IPS DF 4.7 (cell line): ENCODE measurements at regions not wholly inside any gene's neighbourhood (a gene's known extent, or its start where the extent isn't known, plus 50 kb on each side); places are given as distances from the start of the nearest gene placed in this dataset.
"Not testable (repeated sequence)": the region's sequence is repeated elsewhere in the genome, so short reads cannot be mapped to it uniquely, and the experiment has no call there.

Source experiments
- DNase-seq: peaks from one replicate; pipeline ENCODE4 v3.0.0-alpha.2; 2013; ENCODE audit warnings: low spot score; ENCODE audit errors: extremely low read depth

GRCh38 chr7:81186691-81187090, 267.8 kb upstream of the SEMA3C start:
- no peak for DNase-seq

GRCh38 chr7:81185072-81185471, 266.2 kb upstream of the SEMA3C start:
- DNase-seq: no peak

GRCh38 chr7:81183326-81183725, 264.5 kb upstream of the SEMA3C start:
- no peak for DNase-seq

GRCh38 chr7:81182056-81182455, 263.2 kb upstream of the SEMA3C start:
- DNase-seq: not testable (repeated sequence)

- DNase-seq: no peak
These were observed 262.2 kb upstream of the SEMA3C start for GRCh38 chr7:81181066-81181465.

GRCh38 chr7:81180573-81180972, 261.7 kb upstream of the SEMA3C start:
- peak; percentile 14 for DNase-seq

GRCh38 chr7:81175275-81175940, 256.6 kb upstream of the SEMA3C start:
- no peak for DNase-seq

GRCh38 chr7:81173766-81174281, 255.0 kb upstream of the SEMA3C start:
- DNase-seq: no peak

- no peak for DNase-seq
These were observed 251.4 kb upstream of the SEMA3C start for GRCh38 chr7:81170291-81170690.

- DNase-seq: no peak
These were observed 249.1 kb upstream of the SEMA3C start for GRCh38 chr7:81167934-81168333.

- DNase-seq: no peak
These were observed 246.2 kb upstream of the SEMA3C start for GRCh38 chr7:81165070-81165469.

- DNase-seq: no peak
These were observed 244.1 kb upstream of the SEMA3C start for GRCh38 chr7:81162771-81163525.

- DNase-seq: no peak
These were observed 243.4 kb upstream of the SEMA3C start for GRCh38 chr7:81162234-81162633.

GRCh38 chr7:81161451-81162075, 242.7 kb upstream of the SEMA3C start:
- DNase-seq: no peak

GRCh38 chr7:81159402-81159801, 240.6 kb upstream of the SEMA3C start:
- no peak for DNase-seq

- DNase-seq: no peak
These were observed 239.3 kb upstream of the SEMA3C start for GRCh38 chr7:81158189-81158588.

GRCh38 chr7:81155654-81156373, 237.0 kb upstream of the SEMA3C start:
- DNase-seq: no peak

- no peak for DNase-seq
These were observed 235.7 kb upstream of the SEMA3C start for GRCh38 chr7:81154565-81154964.

- not testable (repeated sequence) for DNase-seq
These were observed 234.1 kb upstream of the SEMA3C start for GRCh38 chr7:81152925-81153324.

- no peak for DNase-seq
These were observed 232.1 kb upstream of the SEMA3C start for GRCh38 chr7:81150951-81151361.

GRCh38 chr7:81143856-81144255, 225.0 kb upstream of the SEMA3C start:
- DNase-seq: no peak
